GDM1 (cell line): ENCODE measurements at regions not wholly inside any gene's neighbourhood (a gene's known extent, or its start where the extent isn't known, plus 50 kb on each side); places are given as distances from the start of the nearest gene placed in this dataset.
"Not testable (repeated sequence)": the region's sequence is repeated elsewhere in the genome, so short reads cannot be mapped to it uniquely, and the experiment has no call there.

Source experiments
- DNase-seq: peaks from one replicate; lab custom pipeline; 2025; lab: John Stamatoyannopoulos, UW

DNA sequence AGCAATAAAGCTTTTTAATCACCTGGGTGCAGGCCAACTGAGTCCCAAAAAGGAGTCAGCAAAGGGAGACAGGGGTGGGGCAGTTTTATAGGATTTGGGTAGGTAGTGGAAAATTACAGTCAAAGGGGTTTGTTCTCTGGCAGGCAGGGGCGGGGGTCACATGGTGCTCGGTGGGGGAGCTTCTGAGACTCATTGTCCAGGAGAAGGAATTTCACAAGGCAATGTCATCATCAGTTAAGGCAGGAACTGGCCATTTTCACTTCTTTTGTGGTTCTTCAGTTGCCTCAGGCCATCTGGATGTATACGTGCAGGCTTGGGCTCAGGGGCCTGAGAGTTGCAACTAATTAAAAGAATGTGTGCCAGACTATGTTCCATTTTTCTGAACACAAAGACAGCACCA, 147.5 kb upstream of the SCN7A start:
- DNase-seq, result not testable (repeated sequence)

DNA sequence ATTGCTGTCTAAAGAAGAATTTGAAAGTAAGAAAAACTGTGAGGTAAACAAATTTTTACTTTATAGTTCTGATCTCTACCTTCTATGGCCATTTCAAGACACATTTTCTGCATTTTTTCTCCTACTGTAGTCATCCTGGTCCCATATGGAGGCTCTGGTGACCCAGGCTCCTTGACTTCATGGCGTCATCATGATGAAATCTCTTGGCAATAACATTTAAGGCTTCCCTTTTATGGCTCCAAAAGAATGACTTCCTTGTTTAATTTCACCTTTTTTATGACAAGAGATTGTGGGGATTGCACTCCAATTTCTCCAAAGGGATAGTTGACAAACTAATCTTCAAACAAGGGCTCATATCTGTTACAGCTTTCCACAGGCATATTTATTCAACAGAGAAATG, 143.0 kb upstream of the SCN7A start:
- DNase-seq, result no peak

DNA sequence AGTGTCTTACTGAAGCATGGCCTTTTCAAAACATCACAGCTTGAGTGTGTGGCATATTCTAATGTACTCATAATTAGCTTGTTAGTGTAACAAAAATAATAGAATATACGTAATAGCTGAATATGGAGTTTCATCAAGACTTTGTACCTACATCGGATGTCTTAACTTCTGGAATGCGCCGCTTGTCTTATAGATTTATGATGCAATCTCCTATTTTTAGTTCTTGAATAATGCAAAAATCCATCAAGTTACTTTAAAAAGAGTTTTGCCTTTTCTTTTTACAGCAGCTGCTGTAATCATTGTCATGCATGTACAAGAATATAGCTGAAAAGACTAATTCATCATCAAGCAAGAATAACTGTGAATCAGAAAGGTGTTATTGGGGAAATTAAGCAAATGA, 140.7 kb upstream of the SCN7A start:
- DNase-seq, result no peak

DNA sequence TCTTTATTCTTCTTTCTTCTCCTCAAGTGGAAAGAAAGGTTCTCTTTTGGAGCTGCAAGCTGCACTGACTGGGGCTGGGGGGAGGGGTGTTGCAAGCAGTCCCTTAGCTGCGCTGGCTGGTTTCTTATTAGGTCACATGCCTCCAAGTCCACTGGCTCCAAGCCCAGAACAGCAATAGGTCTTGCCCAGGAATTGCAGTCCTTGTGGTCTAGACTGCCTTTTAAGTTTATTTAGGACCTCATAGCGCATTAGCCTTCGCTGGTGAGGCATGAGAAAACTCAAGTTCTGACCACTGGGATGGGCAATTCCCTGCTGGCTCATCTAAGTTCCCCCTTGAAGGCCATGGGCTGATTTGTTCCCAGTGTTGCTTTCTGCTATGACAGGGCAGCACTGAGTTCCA, 138.6 kb upstream of the SCN7A start:
- DNase-seq, result no peak

DNA sequence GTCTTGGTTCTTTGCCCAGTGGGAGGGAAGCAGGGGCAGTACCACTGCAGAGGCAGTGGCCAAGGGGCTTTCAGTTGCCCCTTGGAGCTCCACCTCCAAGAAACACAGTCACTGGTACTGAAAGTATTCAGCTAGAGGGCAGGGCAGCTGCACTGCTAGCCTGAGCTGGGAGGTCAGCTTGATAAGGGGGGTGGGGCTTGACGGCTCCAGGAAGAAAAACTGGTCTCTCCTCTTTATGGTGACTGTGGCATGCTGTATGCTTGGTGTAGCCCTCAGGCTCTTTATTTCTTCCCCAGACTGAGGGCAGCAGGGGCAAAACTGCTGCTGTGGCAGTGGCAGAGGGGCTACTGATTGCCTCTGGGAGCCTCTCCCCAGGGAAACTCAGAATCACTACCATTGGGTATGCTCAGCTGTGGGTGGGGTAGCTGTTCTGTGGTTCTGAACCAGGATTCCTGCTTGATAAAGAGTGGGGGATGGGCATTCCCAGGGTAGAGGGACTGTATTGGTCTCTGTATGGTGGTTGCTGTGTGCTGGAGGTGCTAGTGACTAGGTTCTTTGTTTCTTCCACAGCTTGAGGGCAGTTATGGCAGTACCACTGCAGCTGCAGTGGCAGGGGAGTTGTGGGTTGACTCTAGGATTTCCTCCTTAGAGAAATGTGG, 134.6 kb upstream of the SCN7A start:
- DNase-seq, result no peak

DNA sequence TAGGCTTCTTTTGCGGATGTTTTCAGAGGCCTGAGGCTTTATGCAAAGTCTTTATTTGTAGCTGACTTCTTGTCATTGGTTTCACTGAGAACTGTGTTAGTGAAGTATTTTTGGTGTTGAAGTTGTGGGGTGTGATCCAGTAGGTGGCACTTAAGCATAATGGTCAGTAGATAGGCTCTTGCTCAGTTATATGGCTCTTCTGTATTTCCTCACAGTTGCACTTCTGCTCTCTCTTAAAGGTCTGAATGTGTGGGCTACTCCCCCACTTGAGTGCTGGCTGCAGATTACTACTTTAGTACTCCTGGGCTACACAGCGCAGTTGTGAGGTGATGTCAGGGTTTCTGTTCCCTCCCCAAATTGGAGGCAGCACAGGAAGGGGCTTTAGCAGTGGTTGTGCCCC, 133.8 kb upstream of the SCN7A start:
- DNase-seq, result no peak

DNA sequence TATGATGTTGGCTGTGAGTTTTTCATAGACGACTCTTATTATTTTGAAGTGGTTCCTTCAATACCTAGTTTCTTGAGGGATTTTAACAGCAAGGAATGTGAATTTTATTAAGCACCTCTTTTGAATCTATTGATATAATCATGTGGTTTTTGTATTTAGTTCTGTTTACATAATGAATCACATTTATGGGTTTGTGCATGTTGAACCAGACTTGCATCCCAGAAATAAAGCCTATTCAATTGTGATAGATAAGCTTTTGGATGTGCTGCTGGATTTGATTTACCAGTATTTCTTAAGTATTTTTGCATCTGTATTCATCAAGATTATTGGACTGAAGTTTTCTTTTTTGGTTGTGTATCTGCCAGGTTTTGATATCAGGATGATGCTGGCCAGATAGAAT, 131.6 kb upstream of the SCN7A start:
- no peak for DNase-seq

DNA sequence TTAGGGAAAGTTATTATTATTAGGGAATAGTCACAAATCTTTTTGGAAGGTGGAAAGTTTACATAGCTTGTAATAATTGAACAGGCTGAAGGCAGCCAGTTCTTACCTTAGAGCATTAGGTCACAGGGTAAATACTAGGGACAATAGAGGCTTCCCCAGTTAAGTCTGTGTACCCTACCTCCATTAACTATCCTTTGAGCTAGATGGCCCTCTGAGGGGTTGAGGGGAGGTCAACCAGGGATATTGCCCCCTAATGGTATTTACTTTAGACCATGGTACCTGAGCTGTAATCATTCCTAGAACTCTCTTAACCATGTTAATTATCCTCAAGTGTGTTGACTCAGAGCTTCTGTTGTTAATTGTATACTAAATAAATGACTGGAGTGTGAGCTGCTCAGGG, 120.5 kb upstream of the SCN7A start:
- no peak for DNase-seq

DNA sequence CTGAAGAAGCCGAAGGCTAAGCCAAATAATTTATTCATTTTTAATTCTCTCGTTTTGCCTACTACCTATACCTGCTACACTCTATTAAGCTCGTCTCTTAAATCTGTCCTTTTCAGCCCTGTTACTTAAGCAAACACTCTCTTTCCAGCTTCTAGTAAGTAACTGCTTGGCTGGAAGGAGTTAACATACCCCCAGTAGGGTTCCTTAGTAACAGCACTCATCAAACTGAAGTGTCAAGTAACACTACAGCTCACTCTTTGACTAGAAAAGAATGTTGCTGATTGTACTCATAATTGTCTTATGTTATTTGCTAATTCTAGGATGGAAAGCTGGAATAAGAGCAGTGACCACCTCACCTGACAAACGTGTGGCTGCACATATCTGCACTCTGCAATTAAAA, 120.0 kb upstream of the SCN7A start:
- DNase-seq, result no peak

DNA sequence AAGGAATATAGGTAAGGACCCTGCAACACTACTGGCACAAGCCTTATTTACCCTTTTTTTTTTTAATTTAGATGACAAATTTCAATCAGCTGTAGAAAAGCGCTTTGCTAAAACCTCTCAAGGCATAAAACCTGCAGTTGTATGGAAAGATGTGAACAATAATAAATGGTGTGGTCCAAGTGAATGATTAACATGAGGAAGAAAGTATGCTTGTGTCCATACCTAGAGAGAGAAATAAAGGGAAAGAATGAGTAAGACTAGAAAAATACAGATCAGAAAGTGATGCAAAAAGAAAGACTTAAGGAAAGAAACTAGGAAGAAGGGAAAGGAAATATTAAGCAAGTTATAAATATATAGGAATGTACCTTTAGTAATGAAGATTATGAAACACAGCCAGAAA, 119.2 kb upstream of the SCN7A start:
- DNase-seq, result no peak

DNA sequence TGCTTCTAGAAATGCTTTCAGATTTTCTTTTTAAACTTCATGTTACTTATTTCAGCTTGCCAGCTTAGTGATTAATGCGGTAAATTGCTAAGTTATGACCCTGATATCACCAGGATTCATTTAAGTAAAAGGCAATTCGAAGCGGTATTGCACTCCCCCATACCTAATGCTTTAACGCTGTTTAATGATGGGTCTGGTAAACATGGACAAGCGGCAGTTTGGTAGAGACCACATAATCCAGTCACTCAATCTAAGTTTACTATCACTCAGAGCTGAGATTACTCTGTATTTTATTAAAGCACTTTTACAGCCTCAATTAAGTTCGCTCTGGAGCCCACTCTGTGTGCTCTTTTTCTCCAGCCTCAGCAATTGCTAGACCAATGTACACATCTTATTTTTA, 118.2 kb upstream of the SCN7A start:
- no peak for DNase-seq

DNA sequence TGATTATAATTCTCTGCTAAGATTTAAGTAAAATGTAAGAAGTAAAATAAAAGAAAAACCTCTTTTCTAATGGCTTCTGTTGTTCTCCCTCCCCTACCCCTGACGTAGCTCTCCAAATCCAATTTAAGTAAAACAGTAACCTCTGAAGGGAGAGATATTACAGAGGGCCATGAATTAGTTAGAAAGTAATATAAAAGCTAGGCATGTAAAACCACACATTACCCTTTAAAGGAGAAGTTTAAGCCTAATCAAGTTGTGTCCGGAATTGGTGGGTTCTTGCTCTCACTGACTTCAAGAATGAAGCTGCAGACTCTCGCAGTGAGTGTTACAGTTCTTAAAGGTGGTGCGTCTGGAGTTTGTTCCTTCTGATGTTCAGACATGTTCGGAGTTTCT, 116.9 kb upstream of the SCN7A start:
- no peak for DNase-seq

DNA sequence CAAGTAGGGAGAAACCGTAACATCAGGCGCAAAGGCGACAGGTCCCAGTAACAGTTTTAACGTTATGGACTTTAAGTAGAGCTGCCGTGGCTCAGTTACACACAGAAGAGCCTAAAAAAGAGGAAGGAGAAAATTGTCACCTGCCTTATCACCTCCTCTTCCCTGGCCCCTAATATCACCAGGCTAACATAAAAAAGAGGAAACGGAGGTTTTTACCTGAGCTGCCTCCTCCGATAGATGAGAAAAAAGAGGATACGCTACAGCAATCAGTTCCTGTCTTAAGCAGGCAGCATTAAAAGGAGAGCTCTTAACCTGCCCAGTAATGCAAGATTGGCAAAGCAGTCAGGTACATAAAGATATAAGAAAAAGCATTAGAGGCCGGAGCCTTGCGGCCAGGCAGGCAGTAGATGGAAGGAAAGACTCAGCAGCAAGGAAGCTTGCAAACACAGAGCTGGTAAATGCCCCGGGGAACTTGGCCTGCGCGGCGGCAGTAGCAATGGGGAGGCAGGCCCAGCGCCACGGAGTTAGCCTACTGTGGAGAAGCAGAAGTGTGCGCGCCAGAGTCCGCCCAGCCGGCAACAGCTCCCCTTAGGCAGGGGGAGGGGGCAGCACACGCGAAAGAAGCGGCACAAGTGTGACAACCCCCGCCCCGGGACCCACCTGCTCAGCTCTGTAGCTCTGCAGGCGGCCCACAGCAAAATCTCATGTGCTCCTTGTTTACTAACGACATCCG, 116.3 kb upstream of the SCN7A start:
- no peak for DNase-seq

DNA sequence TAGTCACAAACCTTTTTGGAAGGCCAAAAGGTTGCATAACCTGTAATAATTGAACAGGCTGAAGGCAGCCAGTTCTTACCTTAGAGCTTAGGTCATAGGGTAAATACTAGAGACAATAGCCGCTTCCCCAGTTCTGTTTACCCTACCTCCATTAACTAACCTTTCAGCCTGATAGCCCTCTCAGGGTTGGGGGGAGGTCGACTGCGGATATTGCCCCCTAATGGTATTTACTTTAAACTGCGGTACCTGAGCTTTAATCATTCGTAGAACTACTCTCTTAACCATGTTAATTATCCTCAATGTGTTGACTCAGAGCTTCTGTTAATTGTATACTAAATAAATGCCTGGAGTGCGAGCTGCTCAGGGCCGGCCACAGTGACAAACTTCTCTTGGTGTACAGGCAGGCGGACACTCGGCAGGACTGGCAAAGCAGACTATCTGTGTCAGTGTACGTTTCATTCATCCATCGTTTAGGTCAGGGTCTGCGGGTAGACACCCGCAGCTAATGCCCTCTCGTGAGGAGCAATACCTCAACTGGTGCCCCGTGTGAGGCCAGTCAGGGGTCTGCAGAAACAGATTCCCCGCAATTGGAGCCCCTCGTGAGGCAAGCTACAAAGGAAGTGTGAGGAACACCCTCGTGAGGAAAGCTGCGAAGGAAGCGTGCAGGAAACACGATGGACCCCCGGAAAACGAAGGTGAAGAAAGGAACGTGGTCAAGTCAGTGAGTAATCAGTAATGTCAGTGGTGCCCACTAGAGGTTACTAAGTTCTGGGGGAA, 115.3 kb upstream of the SCN7A start:
- no peak for DNase-seq

DNA sequence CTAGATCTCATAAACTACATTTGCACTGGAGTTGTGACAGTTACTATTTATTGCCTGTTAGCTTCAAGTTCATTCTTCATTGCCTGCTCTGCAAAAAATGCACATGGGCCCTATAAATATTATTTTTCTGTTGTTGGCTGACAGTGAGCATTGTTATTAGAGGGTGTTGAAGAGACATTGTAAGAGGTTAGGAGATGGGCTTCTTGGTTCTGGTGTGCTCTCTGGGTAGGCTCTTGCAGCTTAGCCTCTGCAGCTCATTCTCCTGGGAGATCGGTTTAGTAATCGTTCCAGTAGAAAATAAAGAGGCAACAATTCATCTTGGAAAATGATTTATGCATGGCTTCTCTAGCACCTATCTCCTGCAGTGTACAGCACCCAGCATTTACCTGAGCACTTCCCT, 113.8 kb upstream of the SCN7A start:
- DNase-seq, result no peak

DNA sequence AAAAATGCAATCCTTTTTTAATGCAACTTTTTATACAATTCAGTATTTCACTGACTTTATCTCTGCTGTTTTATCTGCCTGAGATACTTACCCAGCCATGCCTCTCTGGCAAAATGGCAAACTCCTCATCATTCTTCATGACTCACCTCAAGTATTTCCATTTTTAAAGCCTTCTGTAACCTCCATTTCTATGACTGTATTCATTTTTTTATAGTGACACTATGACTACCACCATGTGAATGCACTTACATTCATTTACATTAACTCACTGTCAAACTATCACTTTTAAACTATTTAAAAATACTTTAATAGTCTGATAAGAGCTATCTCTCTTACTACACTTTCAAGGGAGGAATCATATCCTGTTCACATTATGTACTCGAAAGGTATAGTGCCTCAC, 99.4 kb upstream of the SCN7A start:
- no peak for DNase-seq

DNA sequence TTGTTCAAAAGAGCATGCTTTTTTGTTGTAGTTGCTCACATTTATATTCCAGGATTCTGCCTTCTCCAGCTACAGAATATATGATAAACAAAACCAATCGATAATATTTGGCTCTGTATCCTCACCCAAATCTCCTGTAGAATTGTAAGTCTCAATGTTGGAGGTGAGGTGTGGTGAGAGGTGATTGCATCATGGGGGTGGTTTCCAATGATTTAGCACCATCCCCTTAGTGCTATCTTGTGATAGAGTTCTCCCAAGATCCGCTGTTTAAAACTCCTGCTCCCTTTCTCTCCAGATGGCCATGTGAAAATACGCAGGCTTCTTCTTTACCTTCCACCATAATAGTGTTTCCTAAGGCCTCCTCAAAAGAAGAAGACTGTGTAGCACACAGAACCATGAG, 98.7 kb upstream of the SCN7A start:
- DNase-seq, result no peak

DNA sequence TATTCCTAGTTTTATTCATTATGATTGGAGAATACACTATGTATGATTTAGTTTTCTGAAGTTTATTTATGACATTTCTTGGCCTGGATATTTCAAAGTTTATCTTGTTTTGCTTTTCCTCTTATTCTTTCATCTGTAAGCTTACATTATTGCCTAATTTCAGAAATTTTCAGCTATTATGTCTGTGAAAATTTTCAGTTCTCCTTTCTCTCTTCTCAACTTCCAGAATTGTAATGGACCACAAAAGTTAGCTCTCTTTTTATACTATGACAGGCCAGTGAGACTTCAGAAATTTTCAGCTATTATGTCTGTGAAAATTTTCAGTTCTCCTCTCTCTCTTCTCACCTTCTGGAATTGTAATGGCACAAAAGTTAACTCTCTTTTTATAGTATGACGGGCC, 97.2 kb upstream of the SCN7A start:
- DNase-seq, result no peak

DNA sequence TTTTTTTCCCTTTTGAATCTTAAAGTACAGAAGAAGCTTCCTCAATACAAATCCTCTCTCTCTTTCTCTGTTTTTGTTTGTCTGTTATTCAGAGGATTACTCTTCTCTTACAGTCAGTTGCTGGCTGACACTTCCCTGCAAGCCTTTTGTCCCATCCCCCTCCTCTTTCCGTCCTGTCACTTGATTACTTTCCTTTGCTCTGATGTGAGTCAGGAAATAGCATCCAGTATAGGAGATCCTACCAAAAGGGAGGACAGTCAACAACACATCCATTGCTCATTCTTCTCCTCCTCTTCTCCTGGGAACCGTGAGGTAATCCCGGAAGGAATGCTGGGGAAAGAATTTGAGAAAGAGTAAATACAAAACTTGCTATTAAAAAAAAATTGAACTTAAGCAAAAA, 79.3 kb upstream of the SCN7A start:
- DNase-seq, result no peak

DNA sequence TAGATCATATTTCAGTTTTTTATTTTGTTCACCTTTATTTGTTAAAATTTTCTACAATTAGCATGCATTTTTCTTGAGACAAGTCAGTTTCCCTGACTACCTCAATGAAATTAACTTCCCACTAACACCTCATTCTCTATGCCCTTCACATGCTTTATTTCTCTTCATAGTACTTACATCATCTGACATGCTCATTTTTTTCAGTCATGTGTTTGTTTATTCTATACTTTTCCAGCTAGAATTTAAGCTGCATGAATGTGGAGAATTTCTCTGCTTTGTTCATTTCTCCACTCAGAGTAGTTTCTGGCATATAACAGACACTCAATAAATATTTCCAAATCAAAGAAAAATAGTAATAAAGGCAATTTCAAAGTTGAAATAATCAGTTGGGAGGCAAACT, 78.9 kb upstream of the SCN7A start:
- DNase-seq, result no peak

DNA sequence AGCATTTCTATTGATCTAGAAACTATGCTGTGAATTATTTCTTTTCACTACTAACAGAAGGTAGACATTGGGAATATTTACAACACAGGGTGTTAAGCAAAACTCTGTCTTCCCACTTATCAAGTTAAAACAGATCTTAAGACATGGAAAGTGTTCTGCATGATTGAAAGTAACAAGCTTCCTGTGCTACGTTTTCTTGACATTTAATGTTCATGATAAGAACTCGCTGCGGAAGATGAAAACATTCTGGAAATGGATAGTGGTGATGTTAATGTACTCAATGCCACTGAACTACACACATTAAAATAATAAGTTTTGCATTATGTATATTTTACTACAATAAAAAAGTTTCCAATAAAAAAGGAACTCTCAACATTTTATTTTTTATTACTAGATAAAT, 74.4 kb upstream of the SCN7A start:
- DNase-seq, result no peak

DNA sequence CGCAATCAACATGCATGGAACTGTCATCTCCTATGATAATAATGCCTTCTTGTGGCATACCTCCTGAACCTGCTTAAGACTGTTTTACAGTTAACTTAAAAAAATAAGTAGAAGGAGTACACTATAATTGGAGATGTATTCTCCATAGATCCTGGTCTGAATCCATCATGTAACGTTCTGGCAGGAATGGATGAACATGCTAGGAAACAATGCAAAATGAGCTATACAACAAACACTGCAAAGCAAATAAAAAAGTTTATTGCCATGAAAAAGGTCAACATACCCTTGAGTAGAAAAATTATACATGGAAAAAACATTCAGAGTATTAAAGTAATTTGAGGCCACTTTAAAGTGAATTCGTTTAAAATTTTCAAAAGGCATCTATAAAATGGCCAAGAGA, 71.5 kb upstream of the SCN7A start:
- no peak for DNase-seq

DNA sequence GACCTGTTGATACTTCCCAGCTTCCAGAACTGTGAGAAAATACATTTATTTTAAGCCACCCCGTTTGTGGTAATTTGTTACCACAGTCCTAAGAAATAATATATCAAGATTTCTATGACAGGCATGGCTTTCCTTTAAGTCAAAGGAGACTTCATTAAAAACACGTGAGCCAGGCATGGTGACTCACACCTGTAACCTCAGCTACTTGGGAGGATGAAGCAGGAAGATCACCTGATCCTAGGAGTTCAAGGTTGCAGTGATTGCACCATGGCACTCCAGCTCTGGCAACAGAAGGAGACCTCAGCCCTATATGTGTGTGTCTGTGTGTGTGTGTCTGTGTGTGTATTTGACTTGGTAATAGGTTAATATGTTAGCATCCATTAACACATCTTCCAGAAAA, 69.8 kb upstream of the SCN7A start:
- DNase-seq, result no peak
